ENCODE measurements at regions not wholly inside any gene's neighbourhood (a gene's known extent, or its start where the extent isn't known, plus 50 kb on each side); places are given as distances from the start of the nearest gene placed in this dataset.
"Not testable (repeated sequence)": the region's sequence is repeated elsewhere in the genome, so short reads cannot be mapped to it uniquely, and the experiment has no call there.

- DNase-seq, result no peak
These were observed 261.1 kb upstream of the RGS17 start for GRCh38 chr6:153392156-153392555.

- no peak for DNase-seq
These were observed 242.8 kb upstream of the RGS17 start for GRCh38 chr6:153373869-153374268.

GRCh38 chr6:153368131-153368530 lies 237.0 kb upstream of the RGS17 start:
- no peak for DNase-seq

- DNase-seq, result no peak
These were observed 235.9 kb upstream of the RGS17 start for GRCh38 chr6:153367021-153367420.

- no peak for DNase-seq
These were observed 226.3 kb upstream of the RGS17 start for GRCh38 chr6:153357391-153357790.

GRCh38 chr6:153340568-153340967 lies 209.5 kb upstream of the RGS17 start:
- no peak for DNase-seq

- DNase-seq, result no peak
These were observed 203.0 kb upstream of the RGS17 start for GRCh38 chr6:153334121-153334520.

GRCh38 chr6:153331221-153331620 lies 200.1 kb upstream of the RGS17 start:
- not testable (repeated sequence) for DNase-seq

- DNase-seq, result no peak
These were observed 197.1 kb upstream of the RGS17 start for GRCh38 chr6:153328194-153328593.

- DNase-seq, result no peak
These were observed 194.6 kb upstream of the RGS17 start for GRCh38 chr6:153325661-153326060.

- DNase-seq, result peak; percentile 37 to 52
These were observed 181.6 kb upstream of the RGS17 start for GRCh38 chr6:153312634-153313033.

GRCh38 chr6:153309651-153310050 lies 178.6 kb upstream of the RGS17 start:
- no peak for DNase-seq

GRCh38 chr6:153302133-153302532 lies 171.1 kb upstream of the RGS17 start:
- DNase-seq, result no peak

- no peak for DNase-seq
These were observed 170.5 kb upstream of the RGS17 start for GRCh38 chr6:153301602-153302001.

- not testable (repeated sequence) for DNase-seq
These were observed 151.4 kb upstream of the RGS17 start for GRCh38 chr6:153282456-153282855.

- no peak for DNase-seq
These were observed 144.9 kb upstream of the RGS17 start for GRCh38 chr6:153275997-153276396.

- no peak for DNase-seq
These were observed 141.3 kb upstream of the RGS17 start for GRCh38 chr6:153272201-153272980.

- DNase-seq, result no peak
These were observed 132.4 kb upstream of the RGS17 start for GRCh38 chr6:153263489-153263888.

GRCh38 chr6:153251326-153251725 lies 120.2 kb upstream of the RGS17 start:
- no peak for DNase-seq

- no peak for DNase-seq
These were observed 106.6 kb upstream of the RGS17 start for GRCh38 chr6:153237670-153238069.

- DNase-seq, result peak in 1 of 2 donors; percentile 59
These were observed 100.1 kb upstream of the RGS17 start for GRCh38 chr6:153231048-153231646.

- DNase-seq, result no peak
These were observed 87.2 kb upstream of the RGS17 start for GRCh38 chr6:153218184-153218792.

GRCh38 chr6:153216789-153217188 lies 85.7 kb upstream of the RGS17 start:
- DNase-seq, result no peak

GRCh38 chr6:153215242-153215641 lies 84.2 kb upstream of the RGS17 start:
- DNase-seq, result no peak
